Activated CD4-positive, alpha-beta memory T cell treated with anti-CD3 and anti-CD28 coated beads for 36 hours (primary cell): ENCODE measurements at regions not wholly inside any gene's neighbourhood (a gene's known extent, or its start where the extent isn't known, plus 50 kb on each side); places are given as distances from the start of the nearest gene placed in this dataset.
"Not testable (repeated sequence)": the region's sequence is repeated elsewhere in the genome, so short reads cannot be mapped to it uniquely, and the experiment has no call there.

Experiments used
- CTCF ChIA-PET: fragments of 350-600 bp; sonication (Branson Sonifier 250); formaldehyde crosslinking; loops from one replicate; lab custom pipeline; 2021; ENCODE audit warnings: antibody characterized with exemption, inconsistent platforms; lab: Charles Lee
- POLR2A ChIA-PET: fragments of 350-600 bp; sonication (Branson Sonifier 250); formaldehyde crosslinking; loops from one replicate; lab custom pipeline; 2021; ENCODE audit warnings: antibody characterized with exemption; lab: Charles Lee
- DNase-seq: peaks from one replicate; pipeline ENCODE4 v3.0.0-alpha.2; 2020
- H3K27ac Mint-ChIP-seq: one replicate; pipeline ENCODE4 v1.8.0; 2021; ENCODE audit warnings: mixed read lengths
- H3K27me3 Mint-ChIP-seq: one replicate; pipeline ENCODE4 v1.8.0; 2021; ENCODE audit warnings: mixed read lengths
- H3K36me3 Mint-ChIP-seq: one replicate; pipeline ENCODE4 v1.8.0; 2021; ENCODE audit warnings: mixed read lengths
- H3K4me1 Mint-ChIP-seq: one replicate; pipeline ENCODE4 v1.8.0; 2021; ENCODE audit warnings: low read depth, mixed read lengths
- H3K4me3 Mint-ChIP-seq: one replicate; pipeline ENCODE4 v1.8.0; 2021; ENCODE audit warnings: mild to moderate bottlenecking, mixed read lengths
- H3K9me3 Mint-ChIP-seq: one replicate; pipeline ENCODE4 v1.8.0; 2021; ENCODE audit warnings: mixed read lengths
- intact Hi-C: fragments of 100-400 bp; cut with micrococcal nuclease; formaldehyde crosslinking; loops from one replicate; pipeline ENCODE4 v1.15.1; 2023

DNA sequence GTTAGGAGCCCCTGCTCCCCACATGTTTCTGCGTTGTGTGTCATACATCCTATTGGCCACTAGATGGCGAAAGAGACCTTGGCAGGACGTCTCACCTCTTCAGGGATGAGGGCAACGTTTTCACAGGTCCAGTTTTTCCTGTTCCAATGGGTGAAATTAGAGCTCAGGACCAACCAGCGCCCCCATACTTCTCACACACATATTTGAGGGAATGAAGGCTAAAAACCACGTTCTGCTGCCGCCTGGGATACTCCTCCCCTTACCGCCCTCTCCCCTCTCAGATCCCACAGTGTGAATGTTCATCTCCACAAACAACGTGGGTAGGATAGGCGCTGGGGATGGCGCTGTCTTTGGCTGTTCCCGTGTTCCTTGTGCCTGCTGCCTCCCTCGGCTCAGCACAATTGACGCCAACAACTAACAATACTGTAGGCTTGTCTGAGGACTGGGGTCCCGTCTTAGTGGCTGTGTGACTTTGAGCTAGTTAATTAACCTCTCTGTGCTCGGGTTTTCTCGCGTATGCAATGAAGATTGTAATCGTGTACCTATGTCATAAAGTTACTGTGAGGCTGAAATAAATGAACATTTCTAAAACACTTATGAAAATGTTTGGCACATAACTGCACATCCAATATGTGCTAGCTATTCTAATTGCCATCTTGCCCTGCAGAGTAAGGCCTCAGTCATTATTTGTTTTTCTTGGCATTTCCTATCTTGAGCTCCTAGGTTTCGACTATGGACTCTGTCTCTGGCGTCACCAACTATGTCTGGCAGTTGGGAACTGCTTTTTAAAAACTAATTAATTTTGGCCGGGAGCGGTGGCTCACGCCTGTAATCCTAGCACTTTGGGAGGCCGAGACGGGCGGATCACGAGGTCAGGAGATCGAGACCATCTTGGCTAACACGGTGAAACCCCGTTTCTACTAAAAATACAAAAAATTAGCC is 181.3 kb upstream of the STK26 start:
- no peaks in the 10 kb centered on the region for H3K27me3 Mint-ChIP-seq
- no peaks in the 10 kb centered on the region for H3K4me1 Mint-ChIP-seq
- CTCF ChIA-PET: interaction anchor here (0.6 to 1.8 kb wide), 22 partner anchors 9 to 791 kb away, joined by 3 to 16 read pairs (median 4); partner anchors contain the start of gene RAP2C
- intact Hi-C loops: loop anchor here (1.0 to 5.0 kb wide), 3 partner anchors 181 to 771 kb away; partner anchors contain the start of gene RAP2C
- H3K4me3 Mint-ChIP-seq: no peak overlapping the region
- POLR2A ChIA-PET: no interaction called here
- H3K9me3 Mint-ChIP-seq: no peaks in the 10 kb centered on the region
- no peaks in the 10 kb centered on the region for H3K36me3 Mint-ChIP-seq
- DNase-seq: peak; percentile 27
- H3K27ac Mint-ChIP-seq: no peak overlapping the region

DNA sequence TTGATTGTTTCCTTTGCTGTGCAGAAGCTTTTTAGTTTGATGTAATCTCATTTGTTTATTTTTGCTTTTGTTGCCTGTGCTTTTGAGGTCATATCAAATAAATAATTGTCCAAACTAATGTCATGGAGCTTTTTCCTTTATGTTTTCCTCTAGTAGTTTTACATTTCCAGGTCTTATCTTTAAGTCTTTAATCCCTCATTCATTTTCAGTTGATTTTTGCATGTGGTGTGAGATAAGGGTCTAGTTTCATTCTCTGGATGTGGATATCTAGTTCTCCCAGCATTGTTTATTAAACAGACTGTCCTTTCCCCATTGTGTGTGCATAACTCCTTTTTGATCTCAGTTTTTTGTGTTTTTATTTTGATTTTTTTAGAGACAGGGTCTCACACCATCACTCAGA is 179.1 kb upstream of the STK26 start:
- POLR2A ChIA-PET: no interaction called here
- DNase-seq: no peak

DNA sequence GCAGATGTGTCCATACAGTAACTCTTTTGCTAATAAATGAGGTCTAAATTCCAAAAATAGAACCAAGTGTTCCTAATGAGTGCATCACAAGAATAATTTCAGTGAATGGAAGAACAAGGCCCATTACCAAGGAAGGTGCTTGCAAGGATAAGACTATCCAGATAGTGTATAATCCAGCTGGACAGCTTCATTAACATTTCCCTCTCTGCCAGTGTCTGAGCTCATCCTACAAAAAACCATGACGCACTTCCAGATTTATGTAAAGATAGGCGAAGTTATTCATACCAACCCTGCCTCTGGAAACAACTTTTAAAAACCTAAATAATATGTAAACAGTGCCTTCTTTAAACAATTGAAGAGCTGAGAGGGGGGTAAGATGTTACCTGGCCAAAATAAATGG is 177.9 kb upstream of the STK26 start:
- ChIA-PET CTCF (no interaction called here), POLR2A (no interaction called here)
- DNase-seq: no peak
- no peaks in the 10 kb centered on the region for H3K36me3 Mint-ChIP-seq
- no peaks in the 10 kb centered on the region for H3K9me3 Mint-ChIP-seq
- H3K4me3 Mint-ChIP-seq: no peak overlapping the region
- H3K4me1 Mint-ChIP-seq: no peaks in the 10 kb centered on the region
- no peak overlapping the region for H3K27ac Mint-ChIP-seq
- intact Hi-C loops: no loop called here
- no peaks in the 10 kb centered on the region for H3K27me3 Mint-ChIP-seq

More for the DNA sequence above, 179.1 kb upstream of the STK26 start:
- H3K4me3 Mint-ChIP-seq: no peak overlapping the region
- CTCF ChIA-PET: interaction anchor here (0.6 to 1.2 kb wide), 4 partner anchors 22 to 787 kb away, joined by 3 to 4 read pairs (median 3); no protein-coding TSS in a partner anchor
- no peaks in the 10 kb centered on the region for H3K4me1 Mint-ChIP-seq
- H3K27ac Mint-ChIP-seq: no peak overlapping the region
- intact Hi-C loops: loop anchor here (5.0 kb wide), 1 partner anchor 768 kb away; no protein-coding TSS in a partner anchor
- H3K36me3 Mint-ChIP-seq: no peaks in the 10 kb centered on the region
- no peaks in the 10 kb centered on the region for H3K27me3 Mint-ChIP-seq
- H3K9me3 Mint-ChIP-seq: no peaks in the 10 kb centered on the region

DNA sequence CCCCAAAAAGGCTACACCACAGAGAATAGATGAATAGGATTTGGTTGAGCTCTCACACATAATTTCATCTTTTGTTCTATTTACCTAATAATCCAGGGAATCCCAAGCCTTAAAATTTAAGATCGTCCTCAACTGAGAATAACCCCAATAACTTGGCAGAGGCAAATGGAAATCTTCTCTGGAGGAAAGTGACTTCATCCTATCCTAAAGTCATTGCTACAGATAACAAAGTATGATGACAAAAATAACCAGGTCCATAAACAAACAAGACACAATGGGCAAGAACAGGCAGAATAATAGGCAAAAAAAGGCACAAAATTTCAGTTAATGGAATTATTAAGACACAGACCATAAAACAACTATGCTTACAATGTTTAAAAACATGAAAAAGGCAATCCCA is 177.3 kb upstream of the STK26 start:
- POLR2A ChIA-PET: no interaction called here
- no peak overlapping the region for H3K27ac Mint-ChIP-seq
- DNase-seq: no peak
- H3K4me1 Mint-ChIP-seq: no peaks in the 10 kb centered on the region
- H3K9me3 Mint-ChIP-seq: no peaks in the 10 kb centered on the region
- intact Hi-C loops: no loop called here
- H3K36me3 Mint-ChIP-seq: no peaks in the 10 kb centered on the region
- CTCF ChIA-PET: no interaction called here
- H3K4me3 Mint-ChIP-seq: no peak overlapping the region
- no peaks in the 10 kb centered on the region for H3K27me3 Mint-ChIP-seq

DNA sequence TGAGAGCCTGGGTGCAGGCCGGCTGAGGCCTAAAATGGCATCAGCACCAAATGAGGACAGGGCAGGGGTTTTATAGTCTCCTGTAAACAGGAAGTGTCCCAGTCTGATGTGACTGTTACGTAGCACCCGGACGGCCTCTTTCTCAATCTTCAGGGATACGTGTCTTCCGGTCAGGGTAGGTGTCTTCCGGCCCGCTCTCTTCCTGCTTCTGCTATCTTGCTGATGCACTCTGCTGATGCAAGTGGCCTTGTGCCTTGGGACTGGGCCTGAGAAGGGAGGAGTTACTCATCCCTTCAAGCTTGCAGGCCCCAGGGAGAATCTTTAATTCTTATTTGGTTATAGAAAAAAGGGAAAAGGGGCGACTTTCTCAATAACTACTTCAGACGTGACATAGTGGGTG is 172.1 kb upstream of the STK26 start:
- H3K9me3 Mint-ChIP-seq, POLR2A ChIA-PET, H3K4me1 Mint-ChIP-seq, H3K36me3 Mint-ChIP-seq, H3K27me3 Mint-ChIP-seq, H3K4me3 Mint-ChIP-seq, DNase-seq, H3K27ac Mint-ChIP-seq, CTCF ChIA-PET, intact Hi-C loops: not testable (repeated sequence)

DNA sequence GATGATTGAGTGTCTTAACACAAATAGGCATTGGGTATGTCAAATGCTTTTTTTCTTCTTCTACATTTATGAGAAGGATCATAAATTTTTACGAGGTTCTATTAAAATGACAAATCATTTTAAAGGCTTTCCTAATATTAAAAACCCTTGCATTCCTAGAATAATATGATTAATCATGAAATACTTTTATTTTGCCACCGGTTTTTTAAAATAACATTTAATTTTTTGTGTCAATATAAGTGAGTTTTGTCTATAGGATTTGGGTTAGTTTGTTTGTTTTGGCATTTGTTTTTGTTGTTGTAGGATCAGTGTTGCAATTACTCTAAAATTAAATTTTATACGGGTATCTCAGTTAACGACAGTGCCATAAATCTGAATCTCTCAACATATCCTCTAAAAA is 169.7 kb upstream of the STK26 start:
- intact Hi-C loops: no loop called here
- Mint-ChIP-seq H3K4me3 (no peak overlapping the region), H3K4me1 (no peaks in the 10 kb centered on the region), H3K9me3 (no peaks in the 10 kb centered on the region), H3K27ac (no peak overlapping the region), H3K36me3 (no peaks in the 10 kb centered on the region), H3K27me3 (no peaks in the 10 kb centered on the region)
- CTCF ChIA-PET: interaction anchor here (2.2 kb wide), 2 partner anchors 218 to 366 kb away, joined by 7 to 11 read pairs; partner anchors contain the start of gene RAP2C
- POLR2A ChIA-PET: no interaction called here
- no peak for DNase-seq

- H3K4me3 Mint-ChIP-seq: no peak overlapping the region
- no peaks in the 10 kb centered on the region for H3K4me1 Mint-ChIP-seq
- no peaks in the 10 kb centered on the region for H3K9me3 Mint-ChIP-seq
- no peak for DNase-seq
- H3K36me3 Mint-ChIP-seq: no peaks in the 10 kb centered on the region
- POLR2A ChIA-PET: no interaction called here
- CTCF ChIA-PET: interaction anchor here (0.7 to 2.2 kb wide), 5 partner anchors 217 to 438 kb away, joined by 3 to 11 read pairs (median 4); partner anchors contain the start of gene RAP2C
- no peaks in the 10 kb centered on the region for H3K27me3 Mint-ChIP-seq
- intact Hi-C loops: no loop called here
- H3K27ac Mint-ChIP-seq: no peak overlapping the region
These were observed 168.5 kb upstream of the STK26 start for GRCh38 chrX:131854581-131854980.

- Mint-ChIP-seq H3K9me3 (no peaks in the 10 kb centered on the region), H3K27ac (no peak overlapping the region), H3K4me3 (no peak overlapping the region), H3K27me3 (no peaks in the 10 kb centered on the region), H3K36me3 (no peaks in the 10 kb centered on the region), H3K4me1 (no peaks in the 10 kb centered on the region)
- ChIA-PET CTCF (no interaction called here), POLR2A (no interaction called here)
- intact Hi-C loops: no loop called here
- no peak for DNase-seq
These were observed 161.9 kb upstream of the STK26 start for GRCh38 chrX:131861088-131861787.

- H3K27ac Mint-ChIP-seq: no peak overlapping the region
- no peaks in the 10 kb centered on the region for H3K27me3 Mint-ChIP-seq
- no peak for DNase-seq
- no peaks in the 10 kb centered on the region for H3K9me3 Mint-ChIP-seq
- intact Hi-C loops: no loop called here
- ChIA-PET POLR2A (no interaction called here), CTCF (no interaction called here)
- H3K36me3 Mint-ChIP-seq: no peaks in the 10 kb centered on the region
- no peak overlapping the region for H3K4me3 Mint-ChIP-seq
- no peaks in the 10 kb centered on the region for H3K4me1 Mint-ChIP-seq
These were observed 160.8 kb upstream of the STK26 start for GRCh38 chrX:131862321-131862720.

GRCh38 chrX:131869182-131869581 is 153.9 kb upstream of the STK26 start:
- POLR2A ChIA-PET: no interaction called here
- no peaks in the 10 kb centered on the region for H3K9me3 Mint-ChIP-seq
- no peaks in the 10 kb centered on the region for H3K4me1 Mint-ChIP-seq
- CTCF ChIA-PET: no interaction called here
- no peak overlapping the region for H3K27ac Mint-ChIP-seq
- H3K4me3 Mint-ChIP-seq: no peak overlapping the region
- intact Hi-C loops: no loop called here
- no peaks in the 10 kb centered on the region for H3K36me3 Mint-ChIP-seq
- no peak for DNase-seq
- H3K27me3 Mint-ChIP-seq: no peaks in the 10 kb centered on the region

DNA sequence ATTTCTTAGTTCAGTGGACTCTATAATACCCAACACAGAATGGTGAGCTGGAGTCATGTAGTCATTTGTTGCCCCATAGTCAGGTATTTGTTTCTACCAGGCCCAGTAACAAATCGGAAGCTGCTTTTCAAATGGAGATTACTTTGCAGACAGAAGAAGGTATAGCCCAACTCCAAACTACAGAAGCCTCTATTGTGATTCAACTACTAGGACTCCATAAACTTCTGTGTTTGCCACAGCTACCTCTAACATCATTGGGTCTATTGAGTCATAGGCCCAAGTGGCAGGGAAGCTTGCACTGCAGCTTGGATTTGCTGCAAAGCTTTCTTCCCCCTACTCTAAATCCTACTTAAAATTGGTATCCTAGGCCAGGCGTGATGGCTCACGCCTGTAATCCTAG is 148.8 kb upstream of the STK26 start:
- Mint-ChIP-seq H3K27me3 (no peaks in the 10 kb centered on the region), H3K27ac (no peak overlapping the region), H3K4me3 (no peak overlapping the region), H3K4me1 (no peaks in the 10 kb centered on the region), H3K9me3 (no peaks in the 10 kb centered on the region), H3K36me3 (no peaks in the 10 kb centered on the region)
- ChIA-PET CTCF (no interaction called here), POLR2A (no interaction called here)
- DNase-seq: no peak
- intact Hi-C loops: no loop called here

GRCh38 chrX:131875827-131876226 is 147.3 kb upstream of the STK26 start:
- POLR2A ChIA-PET, H3K36me3 Mint-ChIP-seq, H3K27me3 Mint-ChIP-seq, DNase-seq, CTCF ChIA-PET, intact Hi-C loops, H3K4me1 Mint-ChIP-seq, H3K27ac Mint-ChIP-seq, H3K4me3 Mint-ChIP-seq, H3K9me3 Mint-ChIP-seq: not testable (repeated sequence)
